ENCODE measurements at regions not wholly inside any gene's neighbourhood (a gene's known extent, or its start where the extent isn't known, plus 50 kb on each side); places are given as distances from the start of the nearest gene placed in this dataset.

- no peak overlapping the region for H2AFZ ChIP-seq (ENCODE audit: low read depth, low read length)
- H3K9ac ChIP-seq (replicated peaks; ENCODE audit: extremely low read depth, insufficient read depth, low read length): no peak overlapping the region
- H3K79me2 ChIP-seq (ENCODE audit: control insufficient read depth, insufficient read depth, low read length): no peaks in the 10 kb centered on the region
- no peak for DNase-seq (ENCODE audit: low read depth, low spot score)
- H3K9me3 ChIP-seq (replicated peaks; ENCODE audit: control insufficient read depth, insufficient read depth, low read length): no peaks in the 10 kb centered on the region
- no peak overlapping the region for H3K4me2 ChIP-seq (ENCODE audit: insufficient read depth, low read length)
- no peak for FAIRE-seq
- no peaks in the 10 kb centered on the region for H3K9me1 ChIP-seq (replicated peaks; ENCODE audit: control insufficient read depth, extremely low read depth, insufficient read depth, low read length)
- ChIA-PET CTCF (interaction anchor here (2.5 kb wide), 1 partner anchor 12 kb away, joined by 7 read pairs; no protein-coding TSS in a partner anchor), POLR2A (no interaction called here)
- peaks cover 0 to 3% of the 10 kb centered on the region in 2 experiments for H3K27me3 ChIP-seq (ENCODE audit: control insufficient read depth in 2 of 2, insufficient read depth in 2 of 2, low read length in 2 of 2)
- intact Hi-C loops (cut with micrococcal nuclease): no loop called here
- TF ChIP-seq JUN (IDR thresholded peaks at IDR 0.05; ENCODE audit: borderline replicate concordance, insufficient read depth, insufficient read length, low read depth): no peak
- no peak for TF ChIP-seq CTCF (IDR thresholded peaks at IDR 0.05; ENCODE audit: extremely low read depth in 1 of 2, insufficient read depth in 1 of 2, low read depth in 1 of 2, low read length in 2 of 2)
- no peak for TF ChIP-seq GATA2 (IDR thresholded peaks at IDR 0.05; ENCODE audit: insufficient read depth, insufficient read length, low read depth, low read length)
- no peak for TF ChIP-seq MYC (IDR thresholded peaks at IDR 0.05; ENCODE audit: low read depth, low read length)
- TF ChIP-seq FOS (IDR thresholded peaks at IDR 0.05; ENCODE audit: borderline replicate concordance, insufficient read depth, low read length): no peak
- no peak for TF ChIP-seq POLR2AphosphoS5 (IDR thresholded peaks at IDR 0.05; ENCODE audit: insufficient read depth, low read depth, low read length)
- TF ChIP-seq, protein P1, sequence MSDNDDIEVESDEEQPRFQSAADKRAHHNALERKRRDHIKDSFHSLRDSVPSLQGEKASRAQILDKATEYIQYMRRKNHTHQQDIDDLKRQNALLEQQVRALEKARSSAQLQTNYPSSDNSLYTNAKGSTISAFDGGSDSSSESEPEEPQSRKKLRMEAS (IDR thresholded peaks at IDR 0.05; ENCODE audit: insufficient read depth, insufficient read length): no peak
- TF ChIP-seq POLR2A (IDR thresholded peaks at IDR 0.05; ENCODE audit: low read depth, low read length): no peak
- TF ChIP-seq EZH2 (IDR thresholded peaks at IDR 0.05; ENCODE audit: borderline replicate concordance, low read depth, low read length, severe bottlenecking): no peak
- no peaks in the 10 kb centered on the region for H4K20me1 ChIP-seq (replicated peaks; ENCODE audit: control insufficient read depth, extremely low read depth, insufficient read depth, low read length)
- no peak overlapping the region for H3K4me3 ChIP-seq (replicated peaks in 1 of 3; ENCODE audit: insufficient read depth in 1 of 3, low read depth in 1 of 3, low read length in 3 of 3)
- BruUV-seq (replicated peaks): no TSS peak
- H3K27ac ChIP-seq (ENCODE audit: insufficient read depth, low read depth, low read length): no peak overlapping the region
- no peaks in the 10 kb centered on the region for H3K36me3 ChIP-seq (ENCODE audit: control insufficient read depth in 2 of 2, extremely low read depth in 1 of 2, insufficient read depth in 2 of 2, low read length in 2 of 2)
- H3K4me1 ChIP-seq (ENCODE audit: control insufficient read depth, extremely low read depth, insufficient read depth, low read length): no peaks in the 10 kb centered on the region
- dilution Hi-C loops (cut with MboI; ENCODE audit: extremely low pct_ligation_motif_present, low sequenced_read_pairs): no loop called here
Observed at GRCh38 chr4:110801591-110801990, 178.7 kb upstream of the PITX2 start.

Data from endothelial cell of umbilical vein (primary cell).